Calu3 (cell line): ENCODE measurements at regions not wholly inside any gene's neighbourhood (a gene's known extent, or its start where the extent isn't known, plus 50 kb on each side); places are given as distances from the start of the nearest gene placed in this dataset.

Experiments used
- BruUV-seq: library from RNA; stranded (reverse); fragments of 400-500 nt; replicated peaks from 2 replicates; lab custom pipeline; 2021; lab: Mats Ljungman, UMichigan
- CTCF ChIA-PET: fragments of 300-600 bp; sonication (Branson Sonifier 250); formaldehyde crosslinking; loops from one replicate; lab custom pipeline; 2022; ENCODE audit warnings: antibody characterized with exemption; lab: Charles Lee
- DNase-seq: peaks from one replicate; pipeline ENCODE4 v3.0.0; 2022
- H3K27ac Mint-ChIP-seq: one replicate; pipeline ENCODE4 v1.8.0; 2022; ENCODE audit warnings: mixed read lengths; ENCODE audit not compliant: unreplicated experiment
- H3K27me3 Mint-ChIP-seq: one replicate; pipeline ENCODE4 v1.8.0; 2022; ENCODE audit warnings: mixed read lengths; ENCODE audit not compliant: unreplicated experiment
- H3K36me3 Mint-ChIP-seq: one replicate; pipeline ENCODE4 v1.8.0; 2022; ENCODE audit warnings: mild to moderate bottlenecking, moderate library complexity, mixed read lengths; ENCODE audit not compliant: insufficient read depth, unreplicated experiment
- H3K4me1 Mint-ChIP-seq: one replicate; pipeline ENCODE4 v1.8.0; 2022; ENCODE audit warnings: mild to moderate bottlenecking, low read depth, mixed read lengths; ENCODE audit not compliant: unreplicated experiment
- H3K4me3 Mint-ChIP-seq: one replicate; pipeline ENCODE4 v1.8.0; 2022; ENCODE audit warnings: mild to moderate bottlenecking, low read depth, moderate library complexity, mixed read lengths; ENCODE audit not compliant: unreplicated experiment
- H3K9me3 Mint-ChIP-seq: one replicate; pipeline ENCODE4 v1.8.0; 2022; ENCODE audit warnings: low read depth, mixed read lengths; ENCODE audit not compliant: unreplicated experiment
- intact Hi-C: fragments of 100-400 bp; cut with micrococcal nuclease; formaldehyde crosslinking; loops from one replicate; pipeline ENCODE4 v1.10.0; 2022; ENCODE audit not compliant: unreplicated experiment
- TF ChIP-seq, protein P1 (sequence below): fragments of 200-600 bp; IDR thresholded peaks from one replicate; pipeline ENCODE4 v1.8.0; 2022; ENCODE audit warnings: antibody characterized with exemption; ENCODE audit not compliant: unreplicated experiment

DNA sequence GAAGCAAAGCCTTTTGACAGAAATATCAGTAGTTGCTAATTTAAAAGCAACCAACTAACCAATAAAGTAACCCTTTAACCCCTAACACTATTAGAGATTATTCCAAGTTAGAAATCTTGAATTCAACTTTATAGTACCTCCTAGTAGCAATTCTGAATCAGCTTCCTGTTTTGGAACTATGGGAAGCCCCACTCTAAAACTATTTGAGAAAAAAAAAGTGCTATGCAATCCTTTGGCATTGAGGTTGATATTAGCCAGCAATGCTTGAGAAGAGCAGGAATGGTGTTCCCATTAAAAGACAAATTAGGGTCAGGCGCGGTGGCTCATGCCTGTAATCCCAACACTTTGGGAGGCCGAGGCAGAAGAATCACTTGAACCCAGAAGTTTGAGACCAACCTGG, 306.2 kb upstream of the ZFP64 start:
- Mint-ChIP-seq H3K9me3 (peaks cover 3% of the 10 kb centered on the region), H3K4me1 (no peaks in the 10 kb centered on the region), H3K4me3 (no peak overlapping the region), H3K27me3 (no peaks in the 10 kb centered on the region), H3K36me3 (no peaks in the 10 kb centered on the region), H3K27ac (no peak overlapping the region)
- DNase-seq, result no peak
- TF ChIP-seq, protein P1, sequence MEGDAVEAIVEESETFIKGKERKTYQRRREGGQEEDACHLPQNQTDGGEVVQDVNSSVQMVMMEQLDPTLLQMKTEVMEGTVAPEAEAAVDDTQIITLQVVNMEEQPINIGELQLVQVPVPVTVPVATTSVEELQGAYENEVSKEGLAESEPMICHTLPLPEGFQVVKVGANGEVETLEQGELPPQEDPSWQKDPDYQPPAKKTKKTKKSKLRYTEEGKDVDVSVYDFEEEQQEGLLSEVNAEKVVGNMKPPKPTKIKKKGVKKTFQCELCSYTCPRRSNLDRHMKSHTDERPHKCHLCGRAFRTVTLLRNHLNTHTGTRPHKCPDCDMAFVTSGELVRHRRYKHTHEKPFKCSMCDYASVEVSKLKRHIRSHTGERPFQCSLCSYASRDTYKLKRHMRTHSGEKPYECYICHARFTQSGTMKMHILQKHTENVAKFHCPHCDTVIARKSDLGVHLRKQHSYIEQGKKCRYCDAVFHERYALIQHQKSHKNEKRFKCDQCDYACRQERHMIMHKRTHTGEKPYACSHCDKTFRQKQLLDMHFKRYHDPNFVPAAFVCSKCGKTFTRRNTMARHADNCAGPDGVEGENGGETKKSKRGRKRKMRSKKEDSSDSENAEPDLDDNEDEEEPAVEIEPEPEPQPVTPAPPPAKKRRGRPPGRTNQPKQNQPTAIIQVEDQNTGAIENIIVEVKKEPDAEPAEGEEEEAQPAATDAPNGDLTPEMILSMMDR, result no peak
- intact Hi-C loops, result no loop called here
- CTCF ChIA-PET, result no interaction called here
- no TSS peak for BruUV-seq

DNA sequence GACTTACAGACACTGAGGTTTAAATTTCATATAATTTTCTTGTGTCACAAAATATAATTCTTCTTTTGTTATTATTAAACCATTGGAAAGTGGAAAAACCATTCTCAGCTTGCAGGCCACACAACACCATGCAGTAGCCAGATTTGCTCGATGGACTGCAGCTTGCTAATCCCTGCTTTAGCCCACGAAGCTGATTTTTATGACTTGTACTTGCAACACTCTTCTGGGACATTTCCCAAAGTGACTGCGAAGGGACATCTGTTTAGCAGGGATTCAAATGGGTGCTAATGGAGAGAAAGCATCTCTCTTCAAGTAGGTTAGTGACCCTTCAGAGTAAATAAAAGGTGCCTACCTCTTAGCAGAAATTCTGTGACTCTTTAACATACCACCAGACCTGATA, 304.6 kb upstream of the ZFP64 start:
- Mint-ChIP-seq H3K4me1 (no peaks in the 10 kb centered on the region), H3K9me3 (peaks cover 5% of the 10 kb centered on the region), H3K36me3 (no peaks in the 10 kb centered on the region), H3K27me3 (no peaks in the 10 kb centered on the region), H3K27ac (no peak overlapping the region), H3K4me3 (no peak overlapping the region)
- CTCF ChIA-PET, result interaction anchor here (0.7 kb wide), 1 partner anchor 753 kb away, joined by 3 read pairs; no protein-coding TSS in a partner anchor
- BruUV-seq, result no TSS peak
- no peak for DNase-seq
- TF ChIP-seq, protein P1, result no peak
- intact Hi-C loops, result no loop called here

DNA sequence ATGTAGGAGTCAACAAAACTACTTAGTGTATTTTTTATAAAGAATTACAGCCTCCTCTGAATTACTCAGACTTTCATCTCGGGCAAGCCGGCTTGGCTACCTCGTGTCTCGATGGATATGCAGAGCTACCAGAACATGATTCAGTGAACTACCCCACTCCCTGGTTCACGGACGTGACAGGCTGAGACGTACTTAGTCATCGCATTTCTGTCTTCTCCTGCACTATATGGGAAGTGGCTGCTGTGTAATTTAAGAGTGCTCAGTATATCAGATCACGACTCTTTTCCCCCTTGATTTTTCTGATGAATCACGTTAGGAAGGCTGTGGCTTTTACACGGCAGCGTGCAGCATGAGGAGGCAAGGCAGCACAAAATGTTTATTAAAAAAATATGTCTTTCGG, 302.7 kb upstream of the ZFP64 start:
- intact Hi-C loops, result no loop called here
- DNase-seq, result no peak
- TF ChIP-seq, protein P1, result no peak
- no peak overlapping the region for H3K27ac Mint-ChIP-seq
- no TSS peak for BruUV-seq
- H3K9me3 Mint-ChIP-seq, result peaks cover 10% of the 10 kb centered on the region
- no peaks in the 10 kb centered on the region for H3K27me3 Mint-ChIP-seq
- H3K4me3 Mint-ChIP-seq, result no peak overlapping the region
- H3K4me1 Mint-ChIP-seq, result no peaks in the 10 kb centered on the region
- CTCF ChIA-PET, result no interaction called here
- no peaks in the 10 kb centered on the region for H3K36me3 Mint-ChIP-seq

DNA sequence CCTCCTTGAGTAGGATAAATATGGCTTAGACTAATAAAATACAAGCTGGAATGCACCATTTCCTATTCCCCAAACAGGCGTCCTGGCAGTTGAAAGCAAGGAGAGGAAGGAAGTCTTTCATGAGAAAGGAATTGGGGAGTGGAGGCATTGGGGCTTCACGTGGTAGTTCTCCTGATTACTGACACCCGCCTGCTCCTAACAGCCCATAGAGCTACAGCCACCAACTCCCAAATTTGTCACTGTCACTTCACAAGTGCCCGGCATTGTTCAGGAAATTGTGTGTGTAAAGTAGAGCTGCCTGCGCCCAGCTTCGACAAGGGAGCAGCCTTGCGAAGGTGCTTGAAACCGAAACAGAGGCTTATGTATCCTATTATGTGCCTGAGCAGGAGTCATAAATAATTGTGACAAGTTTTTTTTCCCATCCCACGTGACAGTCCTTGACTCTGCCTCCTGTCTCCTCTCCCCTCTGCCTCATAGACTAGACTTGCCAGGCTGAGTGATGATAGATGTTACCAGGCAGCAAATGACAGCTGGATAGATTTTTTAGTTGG, 301.7 kb upstream of the ZFP64 start:
- Mint-ChIP-seq H3K27me3 (no peaks in the 10 kb centered on the region), H3K4me1 (no peaks in the 10 kb centered on the region), H3K9me3 (peaks cover 10% of the 10 kb centered on the region), H3K27ac (no peak overlapping the region), H3K36me3 (no peaks in the 10 kb centered on the region), H3K4me3 (no peak overlapping the region)
- intact Hi-C loops, result no loop called here
- no peak for DNase-seq
- CTCF ChIA-PET, result no interaction called here
- no TSS peak for BruUV-seq
- TF ChIP-seq, protein P1, result no peak
